ENCODE measurements at regions not wholly inside any gene's neighbourhood (a gene's known extent, or its start where the extent isn't known, plus 50 kb on each side); places are given as distances from the start of the nearest gene placed in this dataset.

- Histone ChIP-seq H3K36me3 (ENCODE audit: low read length) (no peaks in the 10 kb centered on the region), H3K4me3 (ENCODE audit: insufficient read depth, low read length, poor library complexity, severe bottlenecking) (no peak overlapping the region), H3K27ac (ENCODE audit: low read depth, low read length) (no peak overlapping the region), H3F3A (ENCODE audit: insufficient read depth) (no peaks in the 10 kb centered on the region), H3K9me3 (ENCODE audit: insufficient read depth, low read length) (no peaks in the 10 kb centered on the region), H4K20me1 (ENCODE audit: low read depth, low read length) (no peaks in the 10 kb centered on the region), H3K27me3 (ENCODE audit: low read length) (no peaks in the 10 kb centered on the region), H2AFZ (ENCODE audit: low read depth, low read length, severe bottlenecking) (no peak overlapping the region), H3K9ac (ENCODE audit: low read length) (no peak overlapping the region), H3K4me2 (ENCODE audit: low read depth, low read length, poor library complexity, severe bottlenecking) (no peak overlapping the region), H3K79me2 (ENCODE audit: insufficient read depth, low read length) (no peaks in the 10 kb centered on the region), H3K9me2 (replicated peaks; ENCODE audit: insufficient read depth, low read length) (no peaks in the 10 kb centered on the region)
- TF ChIP-seq CTCF (IDR thresholded peaks at IDR 0.05; ENCODE audit: insufficient read depth, low read length, poor library complexity, severe bottlenecking) (no peak), EZH2phosphoT487 (conservative IDR thresholded peaks at IDR 0.05; ENCODE audit: low read length) (no peak)
These were observed 226.5 kb upstream of the MYO3A start for GRCh38 chr10:25707572-25707971.

GRCh38 chr10:25707976-25708671 lies 225.9 kb upstream of the MYO3A start:
- Histone ChIP-seq H3K79me2 (ENCODE audit: insufficient read depth, low read length) (no peaks in the 10 kb centered on the region), H3K4me2 (ENCODE audit: low read depth, low read length, poor library complexity, severe bottlenecking) (no peak overlapping the region), H4K20me1 (ENCODE audit: low read depth, low read length) (no peaks in the 10 kb centered on the region), H2AFZ (ENCODE audit: low read depth, low read length, severe bottlenecking) (no peak overlapping the region), H3K36me3 (ENCODE audit: low read length) (no peaks in the 10 kb centered on the region), H3K9me3 (ENCODE audit: insufficient read depth, low read length) (no peaks in the 10 kb centered on the region), H3K9me2 (replicated peaks; ENCODE audit: insufficient read depth, low read length) (no peaks in the 10 kb centered on the region), H3K27ac (ENCODE audit: low read depth, low read length) (no peak overlapping the region), H3K27me3 (ENCODE audit: low read length) (no peaks in the 10 kb centered on the region), H3F3A (ENCODE audit: insufficient read depth) (no peaks in the 10 kb centered on the region), H3K9ac (ENCODE audit: low read length) (no peak overlapping the region), H3K4me3 (ENCODE audit: insufficient read depth, low read length, poor library complexity, severe bottlenecking) (no peak overlapping the region)
- no peak for TF ChIP-seq EZH2phosphoT487 (conservative IDR thresholded peaks at IDR 0.05; ENCODE audit: low read length)
- no peak for TF ChIP-seq CTCF (IDR thresholded peaks at IDR 0.05; ENCODE audit: insufficient read depth, low read length, poor library complexity, severe bottlenecking)

- Histone ChIP-seq H3K27ac (ENCODE audit: low read depth, low read length) (no peak overlapping the region), H3K27me3 (ENCODE audit: low read length) (no peaks in the 10 kb centered on the region), H3K79me2 (ENCODE audit: insufficient read depth, low read length) (no peaks in the 10 kb centered on the region), H2AFZ (ENCODE audit: low read depth, low read length, severe bottlenecking) (no peak overlapping the region), H3K36me3 (ENCODE audit: low read length) (no peaks in the 10 kb centered on the region), H3K4me2 (ENCODE audit: low read depth, low read length, poor library complexity, severe bottlenecking) (no peak overlapping the region), H3K4me3 (ENCODE audit: insufficient read depth, low read length, poor library complexity, severe bottlenecking) (no peak overlapping the region), H3K9ac (ENCODE audit: low read length) (no peak overlapping the region), H3K9me3 (ENCODE audit: insufficient read depth, low read length) (no peaks in the 10 kb centered on the region), H3F3A (ENCODE audit: insufficient read depth) (no peaks in the 10 kb centered on the region), H3K9me2 (replicated peaks; ENCODE audit: insufficient read depth, low read length) (no peaks in the 10 kb centered on the region), H4K20me1 (ENCODE audit: low read depth, low read length) (no peaks in the 10 kb centered on the region)
- TF ChIP-seq CTCF (IDR thresholded peaks at IDR 0.05; ENCODE audit: insufficient read depth, low read length, poor library complexity, severe bottlenecking) (no peak), EZH2phosphoT487 (conservative IDR thresholded peaks at IDR 0.05; ENCODE audit: low read length) (no peak)
These were observed 220.2 kb upstream of the MYO3A start for GRCh38 chr10:25713894-25714240.

All from SU-DHL-6 (cell line).